Caco-2 (cell line): ENCODE measurements at regions not wholly inside any gene's neighbourhood (a gene's known extent, or its start where the extent isn't known, plus 50 kb on each side); places are given as distances from the start of the nearest gene placed in this dataset.

Source experiments
- BruUV-seq: library from RNA; stranded (reverse); fragments of 400-500 nt; replicated peaks from 2 replicates; lab custom pipeline; 2021; lab: Mats Ljungman, UMichigan
- CTCF ChIA-PET: fragments of 300-600 bp; sonication (Branson Sonifier 250); formaldehyde crosslinking; loops from one replicate; lab custom pipeline; 2022; ENCODE audit warnings: antibody characterized with exemption; lab: Charles Lee
- POLR2A ChIA-PET: fragments of 300-600 bp; sonication (Branson Sonifier 250); formaldehyde crosslinking; loops from one replicate; lab custom pipeline; 2022; ENCODE audit warnings: antibody characterized with exemption; lab: Charles Lee
- DNase-seq, 2 experiments: peaks; one replicate each; pipeline versions ENCODE4 v3.0.0 to v3.0.0-alpha.2; 2020 to 2022
- H3K27me3 ChIP-seq: replicated peaks from 2 replicates; pipeline ENCODE4 v1.6.0; 2011; ENCODE audit warnings: low read length; ENCODE audit not compliant: control insufficient read depth, insufficient read depth
- H3K36me3 ChIP-seq: 2 replicates; pipeline ENCODE4 v1.5.1; 2011; ENCODE audit warnings: low read length; ENCODE audit not compliant: control insufficient read depth, insufficient read depth
- H3K4me1 ChIP-seq: fragments of 250-450 bp; sonication (Bioruptor Pico); 2 replicates; pipeline ENCODE4 v1.5.1; 2020; ENCODE audit warnings: mild to moderate bottlenecking
- H3K4me3 ChIP-seq: 2 replicates; pipeline ENCODE4 v1.5.1; 2011; ENCODE audit warnings: low read depth, mild to moderate bottlenecking, control low read depth, low read length
- H3K9me3 ChIP-seq: fragments of 250-450 bp; sonication (Bioruptor Pico); 2 replicates; pipeline ENCODE4 v1.5.1; 2020; ENCODE audit warnings: mild to moderate bottlenecking, moderate library complexity
- H3K27ac Mint-ChIP-seq: one replicate; pipeline ENCODE4 v1.8.0; 2022; ENCODE audit warnings: mixed read lengths; ENCODE audit not compliant: unreplicated experiment
- H3K27me3 Mint-ChIP-seq: one replicate; pipeline ENCODE4 v1.8.0; 2022; ENCODE audit warnings: mixed read lengths; ENCODE audit not compliant: insufficient read depth, unreplicated experiment
- H3K36me3 Mint-ChIP-seq: one replicate; pipeline ENCODE4 v1.8.0; 2022; ENCODE audit warnings: mild to moderate bottlenecking, mixed read lengths; ENCODE audit not compliant: insufficient read depth, unreplicated experiment
- H3K4me1 Mint-ChIP-seq: one replicate; pipeline ENCODE4 v1.8.0; 2022; ENCODE audit warnings: low read depth, mixed read lengths; ENCODE audit not compliant: unreplicated experiment
- H3K4me3 Mint-ChIP-seq: one replicate; pipeline ENCODE4 v1.8.0; 2022; ENCODE audit warnings: mild to moderate bottlenecking, moderate library complexity, mixed read lengths; ENCODE audit not compliant: unreplicated experiment
- H3K9me3 Mint-ChIP-seq: one replicate; pipeline ENCODE4 v1.8.0; 2022; ENCODE audit warnings: mixed read lengths; ENCODE audit not compliant: unreplicated experiment
- CTCF ChIP-seq, 2 experiments: fragments of 200-600 bp in 1 of 2; IDR thresholded peaks; 1 replicate in 1 of 2; 2 replicates in 1 of 2; pipeline versions ENCODE4 v1.5.1 to v1.8.0; 2011 to 2022; ENCODE audit warnings: antibody characterized with exemption in 1 of 2, control low read depth in 1 of 2, inconsistent platforms in 1 of 2, low read depth in 1 of 2, low read length in 1 of 2, mild to moderate bottlenecking in 1 of 2, moderate library complexity in 1 of 2; ENCODE audit not compliant: insufficient read depth in 1 of 2, severe bottlenecking in 1 of 2, unreplicated experiment in 1 of 2
- intact Hi-C: fragments of 100-400 bp; cut with micrococcal nuclease; formaldehyde crosslinking; loops from one replicate; pipeline ENCODE4 v1.10.0; 2022; ENCODE audit not compliant: unreplicated experiment

- Mint-ChIP-seq H3K9me3 (peaks cover 5% of the 10 kb centered on the region), H3K4me3 (no peak overlapping the region), H3K27ac (no peak overlapping the region), H3K27me3 (no peaks in the 10 kb centered on the region), H3K4me1 (peaks cover 6% of the 10 kb centered on the region), H3K36me3 (no peaks in the 10 kb centered on the region)
- DNase-seq: no peak
- no peaks in the 10 kb centered on the region for H3K4me1 ChIP-seq
- H3K36me3 ChIP-seq: no peaks in the 10 kb centered on the region
- no peaks in the 10 kb centered on the region for H3K9me3 ChIP-seq
- no peak for TF ChIP-seq CTCF (IDR thresholded peaks at IDR 0.05; ENCODE audit: insufficient read depth in 1 of 2, low read depth in 1 of 2, low read length in 1 of 2, severe bottlenecking in 1 of 2, unreplicated experiment in 1 of 2)
- no peaks in the 10 kb centered on the region for H3K27me3 ChIP-seq
- POLR2A ChIA-PET: no interaction called here
- intact Hi-C loops: no loop called here
- CTCF ChIA-PET: no interaction called here
- H3K4me3 ChIP-seq: no peak overlapping the region
- BruUV-seq: no TSS peak
These were observed 130.7 kb upstream of the CTSO start for GRCh38 chr4:156084373-156084772.

- no peak for DNase-seq
- Mint-ChIP-seq H3K4me1 (no peaks in the 10 kb centered on the region), H3K27ac (no peak overlapping the region), H3K36me3 (no peaks in the 10 kb centered on the region), H3K9me3 (peaks cover 30% of the 10 kb centered on the region), H3K27me3 (no peaks in the 10 kb centered on the region), H3K4me3 (no peak overlapping the region)
- intact Hi-C loops: no loop called here
- ChIA-PET CTCF (no interaction called here), POLR2A (no interaction called here)
- Histone ChIP-seq H3K9me3 (peaks cover 3% of the 10 kb centered on the region; the same call in 1 of the 2 replicates), H3K27me3 (no peaks in the 10 kb centered on the region), H3K36me3 (no peaks in the 10 kb centered on the region), H3K4me3 (no peak overlapping the region), H3K4me1 (no peaks in the 10 kb centered on the region)
- BruUV-seq: no TSS peak
- TF ChIP-seq CTCF (IDR thresholded peaks at IDR 0.05; ENCODE audit: insufficient read depth in 1 of 2, low read depth in 1 of 2, low read length in 1 of 2, severe bottlenecking in 1 of 2, unreplicated experiment in 1 of 2): no peak
These were observed 120.3 kb upstream of the CTSO start for GRCh38 chr4:156073976-156074375.

GRCh38 chr4:156060661-156061060 lies 107.0 kb upstream of the CTSO start:
- intact Hi-C loops: no loop called here
- POLR2A ChIA-PET: no interaction called here

More at GRCh38 chr4:156060661-156061060, 107.0 kb upstream of the CTSO start:
- H3K4me1 ChIP-seq: no peaks in the 10 kb centered on the region
- no peak overlapping the region for H3K4me3 ChIP-seq
- DNase-seq: no peak
- no peaks in the 10 kb centered on the region for H3K9me3 ChIP-seq
- H3K27me3 Mint-ChIP-seq: no peaks in the 10 kb centered on the region
- no TSS peak for BruUV-seq
- H3K4me3 Mint-ChIP-seq: no peak overlapping the region
- no peaks in the 10 kb centered on the region for H3K36me3 ChIP-seq
- CTCF ChIA-PET: no interaction called here
- H3K27ac Mint-ChIP-seq: no peak overlapping the region
- no peaks in the 10 kb centered on the region for H3K4me1 Mint-ChIP-seq
- no peaks in the 10 kb centered on the region for H3K27me3 ChIP-seq
- H3K36me3 Mint-ChIP-seq: no peaks in the 10 kb centered on the region
- TF ChIP-seq CTCF (IDR thresholded peaks at IDR 0.05; ENCODE audit: insufficient read depth in 1 of 2, low read depth in 1 of 2, low read length in 1 of 2, severe bottlenecking in 1 of 2, unreplicated experiment in 1 of 2): no peak
- no peaks in the 10 kb centered on the region for H3K9me3 Mint-ChIP-seq
